H9 (cell line): ENCODE measurements at regions not wholly inside any gene's neighbourhood (a gene's known extent, or its start where the extent isn't known, plus 50 kb on each side); places are given as distances from the start of the nearest gene placed in this dataset.

ENCODE experiments used
- DNase-seq: peaks from one replicate; pipeline ENCODE4 v3.0.0-alpha.2; 2017
- H2AFZ ChIP-seq: one replicate; pipeline ENCODE4 v1.6.1; 2013; ENCODE audit warnings: mild to moderate bottlenecking, low read length, control low read depth, moderate library complexity
- H2AK5ac ChIP-seq: 2 replicates; pipeline ENCODE4 v1.6.1; 2013; ENCODE audit warnings: low read length, control low read depth, mixed read lengths; ENCODE audit not compliant: insufficient read length
- H2BK120ac ChIP-seq: one replicate; pipeline ENCODE4 v1.6.1; 2013; ENCODE audit warnings: low read depth, mild to moderate bottlenecking, low read length, control low read depth, inconsistent platforms; ENCODE audit not compliant: poor library complexity, severe bottlenecking
- H2BK12ac ChIP-seq: 2 replicates; pipeline ENCODE4 v1.6.1; 2013; ENCODE audit warnings: low read length, control low read depth, mixed read lengths, low read depth; ENCODE audit not compliant: insufficient read length
- H2BK15ac ChIP-seq: 2 replicates; pipeline ENCODE4 v1.6.1; 2013; ENCODE audit warnings: low read depth, low read length, control low read depth
- H2BK20ac ChIP-seq: one replicate; pipeline ENCODE4 v1.6.1; 2013; ENCODE audit warnings: low read depth, mild to moderate bottlenecking, low read length, control low read depth, inconsistent platforms; ENCODE audit not compliant: poor library complexity, severe bottlenecking
- H2BK5ac ChIP-seq: 2 replicates; pipeline ENCODE4 v1.6.1; 2013; ENCODE audit warnings: low read length, control low read depth, mixed read lengths; ENCODE audit not compliant: insufficient read length
- H3K14ac ChIP-seq: 2 replicates; pipeline ENCODE4 v1.6.1; 2013; ENCODE audit warnings: low read length, control low read depth; ENCODE audit not compliant: insufficient read depth
- H3K18ac ChIP-seq: 2 replicates; pipeline ENCODE4 v1.6.1; 2013; ENCODE audit warnings: low read depth, mild to moderate bottlenecking, mixed read lengths, low read length, control low read depth; ENCODE audit not compliant: insufficient read length
- H3K23ac ChIP-seq: 2 replicates; pipeline ENCODE4 v1.6.1; 2013; ENCODE audit warnings: low read length, control low read depth, mixed read lengths, low read depth; ENCODE audit not compliant: insufficient read length
- H3K23me2 ChIP-seq: 2 replicates; pipeline ENCODE4 v1.6.1; 2013; ENCODE audit warnings: low read depth, mild to moderate bottlenecking, mixed read lengths, low read length, control low read depth; ENCODE audit not compliant: insufficient read length, poor library complexity, severe bottlenecking
- H3K27ac ChIP-seq: 2 replicates; pipeline ENCODE4 v1.5.1; 2013; ENCODE audit warnings: low read length, control low read depth, mixed read lengths, low read depth; ENCODE audit not compliant: insufficient read length
- H3K27me3 ChIP-seq: 2 replicates; pipeline ENCODE4 v1.6.1; 2013; ENCODE audit warnings: low read length, control low read depth, inconsistent platforms; ENCODE audit not compliant: insufficient read depth
- H3K4ac ChIP-seq: 2 replicates; pipeline ENCODE4 v1.6.1; 2013; ENCODE audit warnings: low read depth, mild to moderate bottlenecking, control low read depth, inconsistent platforms, low read length, moderate library complexity
- H3K4me1 ChIP-seq: 2 replicates; pipeline ENCODE4 v1.6.1; 2013; ENCODE audit warnings: low read length, control low read depth, inconsistent platforms; ENCODE audit not compliant: insufficient read depth
- H3K4me2 ChIP-seq: 2 replicates; pipeline ENCODE4 v1.6.1; 2013; ENCODE audit warnings: low read length, control low read depth, mixed read lengths; ENCODE audit not compliant: insufficient read length, insufficient read depth
- H3K56ac ChIP-seq: 2 replicates; pipeline ENCODE4 v1.6.1; 2013; ENCODE audit warnings: low read depth, mild to moderate bottlenecking, mixed read lengths, low read length, control low read depth; ENCODE audit not compliant: insufficient read length
- H3K79me1 ChIP-seq: 2 replicates; pipeline ENCODE4 v1.6.1; 2013; ENCODE audit warnings: low read depth, mild to moderate bottlenecking, moderate library complexity, low read length, control low read depth, inconsistent platforms; ENCODE audit not compliant: insufficient read depth, poor library complexity, severe bottlenecking
- H3K79me2 ChIP-seq: 2 replicates; pipeline ENCODE4 v1.6.1; 2013; ENCODE audit warnings: low read length, control low read depth, inconsistent platforms; ENCODE audit not compliant: insufficient read depth
- H3K9ac ChIP-seq: 2 replicates; pipeline ENCODE4 v1.6.1; 2013; ENCODE audit warnings: low read length, control low read depth, mixed read lengths; ENCODE audit not compliant: insufficient read length; ENCODE audit errors: extremely low read depth
- H3K9me3 ChIP-seq: one replicate; pipeline ENCODE4 v1.6.1; 2013; ENCODE audit warnings: low read depth, low read length, inconsistent platforms; ENCODE audit not compliant: control insufficient read depth
- H3T11ph ChIP-seq: one replicate; pipeline ENCODE4 v1.6.1; 2013; ENCODE audit warnings: mild to moderate bottlenecking, low read length, control low read depth, inconsistent platforms
- H4K20me1 ChIP-seq: one replicate; pipeline ENCODE4 v1.6.1; 2013; ENCODE audit not compliant: control insufficient read depth, insufficient read length, insufficient read depth
- H4K5ac ChIP-seq: 2 replicates; pipeline ENCODE4 v1.6.1; 2013; ENCODE audit warnings: low read depth, mild to moderate bottlenecking, mixed read lengths, low read length, control low read depth; ENCODE audit not compliant: insufficient read length
- H4K8ac ChIP-seq: replicated peaks from 2 replicates; pipeline ENCODE4 v1.6.1; 2013; ENCODE audit warnings: low read length, control low read depth, mixed read lengths, low read depth; ENCODE audit not compliant: insufficient read length
- H4K91ac ChIP-seq: 2 replicates; pipeline ENCODE4 v1.6.1; 2013; ENCODE audit warnings: low read depth, mild to moderate bottlenecking, moderate library complexity, mixed read lengths, low read length, control low read depth; ENCODE audit not compliant: insufficient read length
- H3K27ac Mint-ChIP-seq, 3 experiments: 2 replicates in 2 of 3; 3 replicates in 1 of 3; pipeline ENCODE4 v1.8.0; 2020 to 2021; ENCODE audit warnings: mixed read lengths in 3 of 3, mild to moderate bottlenecking in 1 of 3, moderate library complexity in 1 of 3
- H3K27me3 Mint-ChIP-seq: 2 replicates; pipeline ENCODE4 v1.8.0; 2021; ENCODE audit warnings: low read depth, mild to moderate bottlenecking, moderate library complexity, mixed read lengths
- H3K36me3 Mint-ChIP-seq, 3 experiments: 2 replicates in 2 of 3; 3 replicates in 1 of 3; pipeline ENCODE4 v1.8.0; 2020 to 2021; ENCODE audit warnings: low read depth in 3 of 3, mixed read lengths in 3 of 3; ENCODE audit not compliant: insufficient read depth in 1 of 3
- H3K4me1 Mint-ChIP-seq, 2 experiments: 2 replicates each; pipeline ENCODE4 v1.8.0; 2020; ENCODE audit warnings: mixed read lengths in 2 of 2
- H3K4me3 Mint-ChIP-seq, 2 experiments: 2 replicates in 1 of 2; 3 replicates in 1 of 2; pipeline ENCODE4 v1.8.0; 2020 to 2021; ENCODE audit warnings: mild to moderate bottlenecking in 2 of 2, mixed read lengths in 2 of 2, moderate library complexity in 1 of 2
- H3K9me3 Mint-ChIP-seq, 2 experiments: 2 replicates in 1 of 2; 3 replicates in 1 of 2; pipeline ENCODE4 v1.8.0; 2020; ENCODE audit warnings: mild to moderate bottlenecking in 2 of 2, mixed read lengths in 2 of 2, moderate library complexity in 1 of 2
- WGBS: extraction: QIAGEN DNeasy Blood & Tissue Kit; methylation state at CpG from one replicate; pipeline ENCODE4 v1.1.7; 2013; ENCODE audit warnings: missing lambda C conversion rate, low lambda C conversion rate, mixed read lengths; ENCODE audit not compliant: insufficient read length; ENCODE audit errors: extremely low coverage; 5-methylcytosine and 5-hydroxymethylcytosine counted together
- TF ChIP-seq, protein P1 (sequence below): fragments of 200-600 bp; sonication (generic); conservative IDR thresholded peaks from 3 replicates; pipeline ENCODE4 v1.8.0; 2021; ENCODE audit warnings: antibody characterized with exemption, mild to moderate bottlenecking

GRCh38 chr3:118744186-118744585, 290.5 kb downstream of the IGSF11 start:
- peaks cover 0 to 2% of the 10 kb centered on the region in 2 experiments; a peak in 1 of 4 replicates for H3K4me1 Mint-ChIP-seq
- Histone ChIP-seq H3K79me2 (no peaks in the 10 kb centered on the region), H3K9ac (no peak overlapping the region), H4K91ac (no peak overlapping the region), H4K5ac (no peak overlapping the region), H3K4me2 (no peak overlapping the region), H3K4me1 (no peaks in the 10 kb centered on the region), H3K56ac (no peak overlapping the region), H3K79me1 (no peaks in the 10 kb centered on the region), H2BK12ac (no peak overlapping the region), H3T11ph (no peak overlapping the region), H3K4ac (no peak overlapping the region), H3K14ac (no peak overlapping the region), H2BK5ac (no peak overlapping the region), H3K23ac (no peak overlapping the region), H2AFZ (no peak overlapping the region), H3K18ac (no peak overlapping the region), H2BK20ac (no peak overlapping the region), H4K8ac (no peak overlapping the region), H2AK5ac (no peak overlapping the region), H3K27ac (no peak overlapping the region), H4K20me1 (no peaks in the 10 kb centered on the region), H3K23me2 (no peaks in the 10 kb centered on the region), H2BK15ac (no peak overlapping the region), H2BK120ac (no peak overlapping the region), H3K27me3 (no peaks in the 10 kb centered on the region), H3K9me3 (no peaks in the 10 kb centered on the region)
- peaks cover 0 to 3% (median 1%) of the 10 kb centered on the region in 3 experiments; a peak in 1 of 7 replicates for H3K36me3 Mint-ChIP-seq
- H3K9me3 Mint-ChIP-seq, result peaks cover 6 to 8% of the 10 kb centered on the region in 2 experiments; a peak in 2 of 5 replicates
- H3K27me3 Mint-ChIP-seq, result no peaks in the 10 kb centered on the region
- H3K4me3 Mint-ChIP-seq, result no peak overlapping the region
- TF ChIP-seq, protein P1, sequence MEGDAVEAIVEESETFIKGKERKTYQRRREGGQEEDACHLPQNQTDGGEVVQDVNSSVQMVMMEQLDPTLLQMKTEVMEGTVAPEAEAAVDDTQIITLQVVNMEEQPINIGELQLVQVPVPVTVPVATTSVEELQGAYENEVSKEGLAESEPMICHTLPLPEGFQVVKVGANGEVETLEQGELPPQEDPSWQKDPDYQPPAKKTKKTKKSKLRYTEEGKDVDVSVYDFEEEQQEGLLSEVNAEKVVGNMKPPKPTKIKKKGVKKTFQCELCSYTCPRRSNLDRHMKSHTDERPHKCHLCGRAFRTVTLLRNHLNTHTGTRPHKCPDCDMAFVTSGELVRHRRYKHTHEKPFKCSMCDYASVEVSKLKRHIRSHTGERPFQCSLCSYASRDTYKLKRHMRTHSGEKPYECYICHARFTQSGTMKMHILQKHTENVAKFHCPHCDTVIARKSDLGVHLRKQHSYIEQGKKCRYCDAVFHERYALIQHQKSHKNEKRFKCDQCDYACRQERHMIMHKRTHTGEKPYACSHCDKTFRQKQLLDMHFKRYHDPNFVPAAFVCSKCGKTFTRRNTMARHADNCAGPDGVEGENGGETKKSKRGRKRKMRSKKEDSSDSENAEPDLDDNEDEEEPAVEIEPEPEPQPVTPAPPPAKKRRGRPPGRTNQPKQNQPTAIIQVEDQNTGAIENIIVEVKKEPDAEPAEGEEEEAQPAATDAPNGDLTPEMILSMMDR, result no peak
- WGBS, result no CpG with 5 or more reads among the region's 2 CpGs
- H3K27ac Mint-ChIP-seq, result no peak overlapping the region
- DNase-seq, result no peak
